Hepatocyte (in vitro differentiated cells): ENCODE measurements at regions not wholly inside any gene's neighbourhood (a gene's known extent, or its start where the extent isn't known, plus 50 kb on each side); places are given as distances from the start of the nearest gene placed in this dataset.

Experiments
- EZH2 ChIP-seq: fragments of 200-600 bp; sonication (generic); IDR thresholded peaks from 2 replicates; pipeline ENCODE4 v1.6.1; 2016; ENCODE audit warnings: antibody characterized with exemption, mild to moderate bottlenecking, borderline replicate concordance
- EZH2phosphoT487 ChIP-seq: fragments of 200-600 bp; sonication (generic); IDR thresholded peaks from one replicate; pipeline ENCODE4 v1.6.1; 2018; ENCODE audit warnings: antibody characterized with exemption, mild to moderate bottlenecking, low read depth, moderate library complexity; ENCODE audit not compliant: unreplicated experiment, severe bottlenecking
- TF ChIP-seq, protein P1 (sequence below): fragments of 200-600 bp; sonication (generic); IDR thresholded peaks from 2 replicates; pipeline ENCODE4 v1.5.1; 2016; ENCODE audit warnings: antibody characterized with exemption, mild to moderate bottlenecking; ENCODE audit not compliant: poor library complexity

DNA sequence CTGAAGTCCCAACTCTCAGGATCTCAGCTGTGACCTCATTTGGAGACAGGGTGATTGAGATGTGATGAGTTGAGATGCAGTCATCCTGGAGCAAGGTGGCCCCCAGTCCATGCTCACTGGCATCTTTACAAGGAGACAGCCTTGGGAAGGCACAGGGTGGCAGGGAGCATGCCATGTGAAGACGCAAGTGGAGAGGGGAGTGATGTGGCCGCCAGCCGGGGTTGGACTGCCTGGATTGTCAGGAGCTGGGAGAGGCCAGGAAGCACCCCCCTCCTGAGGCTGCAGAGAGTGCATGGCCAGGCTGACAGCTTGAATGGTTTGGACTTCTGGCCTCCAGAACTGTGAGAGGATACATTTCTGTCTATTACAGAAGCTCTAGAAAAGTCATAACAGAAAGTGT, 194.4 kb downstream of the UQCRFS1 start:
- TF ChIP-seq, protein P1, sequence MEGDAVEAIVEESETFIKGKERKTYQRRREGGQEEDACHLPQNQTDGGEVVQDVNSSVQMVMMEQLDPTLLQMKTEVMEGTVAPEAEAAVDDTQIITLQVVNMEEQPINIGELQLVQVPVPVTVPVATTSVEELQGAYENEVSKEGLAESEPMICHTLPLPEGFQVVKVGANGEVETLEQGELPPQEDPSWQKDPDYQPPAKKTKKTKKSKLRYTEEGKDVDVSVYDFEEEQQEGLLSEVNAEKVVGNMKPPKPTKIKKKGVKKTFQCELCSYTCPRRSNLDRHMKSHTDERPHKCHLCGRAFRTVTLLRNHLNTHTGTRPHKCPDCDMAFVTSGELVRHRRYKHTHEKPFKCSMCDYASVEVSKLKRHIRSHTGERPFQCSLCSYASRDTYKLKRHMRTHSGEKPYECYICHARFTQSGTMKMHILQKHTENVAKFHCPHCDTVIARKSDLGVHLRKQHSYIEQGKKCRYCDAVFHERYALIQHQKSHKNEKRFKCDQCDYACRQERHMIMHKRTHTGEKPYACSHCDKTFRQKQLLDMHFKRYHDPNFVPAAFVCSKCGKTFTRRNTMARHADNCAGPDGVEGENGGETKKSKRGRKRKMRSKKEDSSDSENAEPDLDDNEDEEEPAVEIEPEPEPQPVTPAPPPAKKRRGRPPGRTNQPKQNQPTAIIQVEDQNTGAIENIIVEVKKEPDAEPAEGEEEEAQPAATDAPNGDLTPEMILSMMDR: no peak
- no peak for TF ChIP-seq EZH2
- TF ChIP-seq EZH2phosphoT487: no peak
